Heart left ventricle (tissue), 13 donors: ENCODE measurements at regions not wholly inside any gene's neighbourhood (a gene's known extent, or its start where the extent isn't known, plus 50 kb on each side); places are given as distances from the start of the nearest gene placed in this dataset.

ENCODE experiments used
- CTCF ChIP-seq, 12 donors: fragments of 200-600 bp; sonication (generic) in 4 of 12; IDR thresholded peaks; one replicate each; pipeline versions ENCODE4 v1.5.0 to v1.8.0; 2018 to 2022; ENCODE audit warnings: antibody characterized with exemption in 12 of 12, mild to moderate bottlenecking in 5 of 12
- POLR2A ChIP-seq, 2 donors: fragments of 450-650 bp; IDR thresholded peaks; one replicate each; pipeline ENCODE4 v1.6.1; 2017; ENCODE audit warnings: antibody characterized with exemption in 2 of 2, mild to moderate bottlenecking in 2 of 2, moderate library complexity in 2 of 2
- donor health status: ischemic (EF 13 %, LVEDD 7.1; RV severe dilation, severe dysfunction).
- donor health status: DM: no; HTN: yes; CAD: no.
- donor health status: DM: no; HTN: no; CAD: no.
- donor health status: ischemic (EF 25% LVEDD 6.9; RV normal size, moderate dysfunction).
- donor health status: ischemic (EF 25% LVEDD 5.7; RV mildly dilated, moderate dysfunction).
- donor health status: ischemic (EF 35%, LVEDD 5.7; RV mildly dilated, moderate dysfunction).
- donor health status: nonischemic (EF 11% LVEDD 7.7; RV severe dilation, severe dysfunction).
- donor health status: DM: yes; HTN: yes; CAD: no.
- donor health status: PGD.
- donor health status: ischemic (EF 29% LVEDD 5.4; RV normal size, mild dysfunction).
- donor health status: nonischemic (EF 23%, LVEDD 6.1; RV moderate dilation, normal function).

- TF ChIP-seq CTCF (IDR thresholded peaks at IDR 0.05) (no peak), POLR2A (IDR thresholded peaks at IDR 0.05) (no peak)
Observed at GRCh38 chr1:18004278-18004677, 103.3 kb upstream of the IGSF21 start.
